ENCODE measurements at regions not wholly inside any gene's neighbourhood (a gene's known extent, or its start where the extent isn't known, plus 50 kb on each side); places are given as distances from the start of the nearest gene placed in this dataset.

GRCh38 chr11:115557681-115558080 lies 53.5 kb upstream of the CADM1 start:
- H3K36me3 Mint-ChIP-seq (ENCODE audit: low read depth): peaks cover 3% of the 10 kb centered on the region
- no peak overlapping the region for H3K27ac Mint-ChIP-seq
- no peak for TF ChIP-seq CTCF (IDR thresholded peaks at IDR 0.05; ENCODE audit: unreplicated experiment in 3 of 3)
- no peak overlapping the region for H3K4me3 Mint-ChIP-seq
- peaks cover 18% of the 10 kb centered on the region for H3K4me1 Mint-ChIP-seq
- peaks cover 12% of the 10 kb centered on the region for H3K27me3 Mint-ChIP-seq (ENCODE audit: low read depth)
- H3K9me3 Mint-ChIP-seq: no peaks in the 10 kb centered on the region

- Mint-ChIP-seq H3K4me1 (peaks cover 18% of the 10 kb centered on the region), H3K4me3 (no peak overlapping the region), H3K27ac (no peak overlapping the region), H3K27me3 (ENCODE audit: low read depth) (peaks cover 10% of the 10 kb centered on the region), H3K9me3 (no peaks in the 10 kb centered on the region), H3K36me3 (ENCODE audit: low read depth) (peaks cover 3% of the 10 kb centered on the region)
- TF ChIP-seq CTCF (IDR thresholded peaks at IDR 0.05; ENCODE audit: unreplicated experiment in 3 of 3): no peak
Observed at GRCh38 chr11:115556984-115557383, 52.8 kb upstream of the CADM1 start.

- no peak for TF ChIP-seq CTCF (IDR thresholded peaks at IDR 0.05; ENCODE audit: unreplicated experiment in 3 of 3)
- Mint-ChIP-seq H3K36me3 (ENCODE audit: low read depth) (peaks cover 3% of the 10 kb centered on the region), H3K27ac (peak overlapping the region; percentile 52 to 79 (median 53)), H3K4me3 (no peak overlapping the region), H3K9me3 (no peaks in the 10 kb centered on the region), H3K4me1 (peaks cover 18% of the 10 kb centered on the region), H3K27me3 (ENCODE audit: low read depth) (peaks cover 8% of the 10 kb centered on the region)
Observed at GRCh38 chr11:115555336-115556090, 51.3 kb upstream of the CADM1 start.
